ENCODE measurements at regions not wholly inside any gene's neighbourhood (a gene's known extent, or its start where the extent isn't known, plus 50 kb on each side); places are given as distances from the start of the nearest gene placed in this dataset.
A peak's percentile ranks its signal among the peaks of the same experiment; 100 is the strongest.

DNA sequence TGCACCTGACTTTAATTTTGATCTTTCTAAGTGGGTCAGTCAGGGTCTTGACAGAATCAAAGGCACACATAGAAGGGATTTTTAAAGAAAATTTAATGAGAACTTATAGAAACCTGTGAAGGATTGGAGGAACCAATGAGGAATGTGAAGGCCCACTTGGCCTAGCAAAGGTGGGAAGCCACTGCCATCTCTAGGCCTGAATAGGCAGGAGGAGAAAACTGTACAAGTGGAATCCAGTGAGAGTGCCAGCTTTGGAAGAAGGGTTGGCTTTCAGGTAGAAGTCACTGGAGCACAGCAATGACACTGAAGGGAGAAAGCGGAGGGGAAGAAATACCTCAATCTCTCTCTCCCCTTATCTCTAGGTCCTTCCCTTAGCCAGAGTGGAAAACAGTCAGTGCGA lies 380.7 kb upstream of the KCNMB2 start:
- TF ChIP-seq, protein P1, sequence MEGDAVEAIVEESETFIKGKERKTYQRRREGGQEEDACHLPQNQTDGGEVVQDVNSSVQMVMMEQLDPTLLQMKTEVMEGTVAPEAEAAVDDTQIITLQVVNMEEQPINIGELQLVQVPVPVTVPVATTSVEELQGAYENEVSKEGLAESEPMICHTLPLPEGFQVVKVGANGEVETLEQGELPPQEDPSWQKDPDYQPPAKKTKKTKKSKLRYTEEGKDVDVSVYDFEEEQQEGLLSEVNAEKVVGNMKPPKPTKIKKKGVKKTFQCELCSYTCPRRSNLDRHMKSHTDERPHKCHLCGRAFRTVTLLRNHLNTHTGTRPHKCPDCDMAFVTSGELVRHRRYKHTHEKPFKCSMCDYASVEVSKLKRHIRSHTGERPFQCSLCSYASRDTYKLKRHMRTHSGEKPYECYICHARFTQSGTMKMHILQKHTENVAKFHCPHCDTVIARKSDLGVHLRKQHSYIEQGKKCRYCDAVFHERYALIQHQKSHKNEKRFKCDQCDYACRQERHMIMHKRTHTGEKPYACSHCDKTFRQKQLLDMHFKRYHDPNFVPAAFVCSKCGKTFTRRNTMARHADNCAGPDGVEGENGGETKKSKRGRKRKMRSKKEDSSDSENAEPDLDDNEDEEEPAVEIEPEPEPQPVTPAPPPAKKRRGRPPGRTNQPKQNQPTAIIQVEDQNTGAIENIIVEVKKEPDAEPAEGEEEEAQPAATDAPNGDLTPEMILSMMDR (conservative IDR thresholded peaks at IDR 0.05 in 1 of 2, IDR thresholded peaks at IDR 0.05 in 1 of 2; ENCODE audit: extremely low read depth in 1 of 2, insufficient read depth in 1 of 2, low read depth in 1 of 2, low read length in 2 of 2) = peak in 1 of 2 donors; percentile 4
- TF ChIP-seq EZH2 (IDR thresholded peaks at IDR 0.05; ENCODE audit: borderline replicate concordance, low read length) = no peak

Measured in mammary epithelial cell (primary cell).